H9 (cell line): ENCODE measurements at regions not wholly inside any gene's neighbourhood (a gene's known extent, or its start where the extent isn't known, plus 50 kb on each side); places are given as distances from the start of the nearest gene placed in this dataset.

Source experiments
- DNase-seq: peaks from one replicate; pipeline ENCODE4 v3.0.0-alpha.2; 2017
- H2AFZ ChIP-seq: one replicate; pipeline ENCODE4 v1.6.1; 2013; ENCODE audit warnings: mild to moderate bottlenecking, low read length, control low read depth, moderate library complexity
- H2AK5ac ChIP-seq: 2 replicates; pipeline ENCODE4 v1.6.1; 2013; ENCODE audit warnings: low read length, control low read depth, mixed read lengths; ENCODE audit not compliant: insufficient read length
- H2BK120ac ChIP-seq: one replicate; pipeline ENCODE4 v1.6.1; 2013; ENCODE audit warnings: low read depth, mild to moderate bottlenecking, low read length, control low read depth, inconsistent platforms; ENCODE audit not compliant: poor library complexity, severe bottlenecking
- H2BK12ac ChIP-seq: 2 replicates; pipeline ENCODE4 v1.6.1; 2013; ENCODE audit warnings: low read length, control low read depth, mixed read lengths, low read depth; ENCODE audit not compliant: insufficient read length
- H2BK15ac ChIP-seq: 2 replicates; pipeline ENCODE4 v1.6.1; 2013; ENCODE audit warnings: low read depth, low read length, control low read depth
- H2BK20ac ChIP-seq: one replicate; pipeline ENCODE4 v1.6.1; 2013; ENCODE audit warnings: low read depth, mild to moderate bottlenecking, low read length, control low read depth, inconsistent platforms; ENCODE audit not compliant: poor library complexity, severe bottlenecking
- H2BK5ac ChIP-seq: 2 replicates; pipeline ENCODE4 v1.6.1; 2013; ENCODE audit warnings: low read length, control low read depth, mixed read lengths; ENCODE audit not compliant: insufficient read length
- H3K14ac ChIP-seq: 2 replicates; pipeline ENCODE4 v1.6.1; 2013; ENCODE audit warnings: low read length, control low read depth; ENCODE audit not compliant: insufficient read depth
- H3K18ac ChIP-seq: 2 replicates; pipeline ENCODE4 v1.6.1; 2013; ENCODE audit warnings: low read depth, mild to moderate bottlenecking, mixed read lengths, low read length, control low read depth; ENCODE audit not compliant: insufficient read length
- H3K23ac ChIP-seq: 2 replicates; pipeline ENCODE4 v1.6.1; 2013; ENCODE audit warnings: low read length, control low read depth, mixed read lengths, low read depth; ENCODE audit not compliant: insufficient read length
- H3K23me2 ChIP-seq: 2 replicates; pipeline ENCODE4 v1.6.1; 2013; ENCODE audit warnings: low read depth, mild to moderate bottlenecking, mixed read lengths, low read length, control low read depth; ENCODE audit not compliant: insufficient read length, poor library complexity, severe bottlenecking
- H3K27ac ChIP-seq: 2 replicates; pipeline ENCODE4 v1.5.1; 2013; ENCODE audit warnings: low read length, control low read depth, mixed read lengths, low read depth; ENCODE audit not compliant: insufficient read length
- H3K27me3 ChIP-seq: 2 replicates; pipeline ENCODE4 v1.6.1; 2013; ENCODE audit warnings: low read length, control low read depth, inconsistent platforms; ENCODE audit not compliant: insufficient read depth
- H3K4ac ChIP-seq: 2 replicates; pipeline ENCODE4 v1.6.1; 2013; ENCODE audit warnings: low read depth, mild to moderate bottlenecking, control low read depth, inconsistent platforms, low read length, moderate library complexity
- H3K4me1 ChIP-seq: 2 replicates; pipeline ENCODE4 v1.6.1; 2013; ENCODE audit warnings: low read length, control low read depth, inconsistent platforms; ENCODE audit not compliant: insufficient read depth
- H3K4me2 ChIP-seq: 2 replicates; pipeline ENCODE4 v1.6.1; 2013; ENCODE audit warnings: low read length, control low read depth, mixed read lengths; ENCODE audit not compliant: insufficient read length, insufficient read depth
- H3K56ac ChIP-seq: 2 replicates; pipeline ENCODE4 v1.6.1; 2013; ENCODE audit warnings: low read depth, mild to moderate bottlenecking, mixed read lengths, low read length, control low read depth; ENCODE audit not compliant: insufficient read length
- H3K79me1 ChIP-seq: 2 replicates; pipeline ENCODE4 v1.6.1; 2013; ENCODE audit warnings: low read depth, mild to moderate bottlenecking, moderate library complexity, low read length, control low read depth, inconsistent platforms; ENCODE audit not compliant: insufficient read depth, poor library complexity, severe bottlenecking
- H3K79me2 ChIP-seq: 2 replicates; pipeline ENCODE4 v1.6.1; 2013; ENCODE audit warnings: low read length, control low read depth, inconsistent platforms; ENCODE audit not compliant: insufficient read depth
- H3K9ac ChIP-seq: 2 replicates; pipeline ENCODE4 v1.6.1; 2013; ENCODE audit warnings: low read length, control low read depth, mixed read lengths; ENCODE audit not compliant: insufficient read length; ENCODE audit errors: extremely low read depth
- H3K9me3 ChIP-seq: one replicate; pipeline ENCODE4 v1.6.1; 2013; ENCODE audit warnings: low read depth, low read length, inconsistent platforms; ENCODE audit not compliant: control insufficient read depth
- H3T11ph ChIP-seq: one replicate; pipeline ENCODE4 v1.6.1; 2013; ENCODE audit warnings: mild to moderate bottlenecking, low read length, control low read depth, inconsistent platforms
- H4K20me1 ChIP-seq: one replicate; pipeline ENCODE4 v1.6.1; 2013; ENCODE audit not compliant: control insufficient read depth, insufficient read length, insufficient read depth
- H4K5ac ChIP-seq: 2 replicates; pipeline ENCODE4 v1.6.1; 2013; ENCODE audit warnings: low read depth, mild to moderate bottlenecking, mixed read lengths, low read length, control low read depth; ENCODE audit not compliant: insufficient read length
- H4K8ac ChIP-seq: replicated peaks from 2 replicates; pipeline ENCODE4 v1.6.1; 2013; ENCODE audit warnings: low read length, control low read depth, mixed read lengths, low read depth; ENCODE audit not compliant: insufficient read length
- H4K91ac ChIP-seq: 2 replicates; pipeline ENCODE4 v1.6.1; 2013; ENCODE audit warnings: low read depth, mild to moderate bottlenecking, moderate library complexity, mixed read lengths, low read length, control low read depth; ENCODE audit not compliant: insufficient read length
- H3K27ac Mint-ChIP-seq, 3 experiments: 2 replicates in 2 of 3; 3 replicates in 1 of 3; pipeline ENCODE4 v1.8.0; 2020 to 2021; ENCODE audit warnings: mixed read lengths in 3 of 3, mild to moderate bottlenecking in 1 of 3, moderate library complexity in 1 of 3
- H3K27me3 Mint-ChIP-seq: 2 replicates; pipeline ENCODE4 v1.8.0; 2021; ENCODE audit warnings: low read depth, mild to moderate bottlenecking, moderate library complexity, mixed read lengths
- H3K36me3 Mint-ChIP-seq, 3 experiments: 2 replicates in 2 of 3; 3 replicates in 1 of 3; pipeline ENCODE4 v1.8.0; 2020 to 2021; ENCODE audit warnings: low read depth in 3 of 3, mixed read lengths in 3 of 3; ENCODE audit not compliant: insufficient read depth in 1 of 3
- H3K4me1 Mint-ChIP-seq, 2 experiments: 2 replicates each; pipeline ENCODE4 v1.8.0; 2020; ENCODE audit warnings: mixed read lengths in 2 of 2
- H3K4me3 Mint-ChIP-seq, 2 experiments: 2 replicates in 1 of 2; 3 replicates in 1 of 2; pipeline ENCODE4 v1.8.0; 2020 to 2021; ENCODE audit warnings: mild to moderate bottlenecking in 2 of 2, mixed read lengths in 2 of 2, moderate library complexity in 1 of 2
- H3K9me3 Mint-ChIP-seq, 2 experiments: 2 replicates in 1 of 2; 3 replicates in 1 of 2; pipeline ENCODE4 v1.8.0; 2020; ENCODE audit warnings: mild to moderate bottlenecking in 2 of 2, mixed read lengths in 2 of 2, moderate library complexity in 1 of 2
- CTCF ChIP-seq: fragments of 200-600 bp; sonication (generic); conservative IDR thresholded peaks from 3 replicates; pipeline ENCODE4 v1.8.0; 2021; ENCODE audit warnings: antibody characterized with exemption, mild to moderate bottlenecking

DNA sequence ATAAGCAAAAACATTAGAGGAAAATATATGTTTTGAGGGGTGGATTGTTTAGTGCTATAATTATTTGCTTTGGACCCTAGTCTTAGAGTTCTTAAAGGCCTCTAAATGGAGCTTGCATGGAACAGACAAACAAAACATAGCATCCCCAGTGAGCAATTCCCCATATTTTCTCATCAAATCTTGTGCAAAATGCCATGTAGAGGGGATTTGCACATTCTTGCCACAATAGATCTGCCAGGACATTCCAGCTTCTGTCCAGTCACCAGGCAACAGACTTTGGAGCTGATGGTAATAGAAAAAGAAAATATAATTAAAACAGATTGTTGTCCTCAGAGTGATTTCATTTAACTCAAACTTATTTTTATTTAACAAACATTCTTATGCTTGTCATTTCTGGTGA, 360.3 kb upstream of the PDGFD start:
- no peak overlapping the region for H3T11ph ChIP-seq
- DNase-seq: no peak
- H3K23me2 ChIP-seq: no peaks in the 10 kb centered on the region
- H3K79me1 ChIP-seq: no peaks in the 10 kb centered on the region
- H4K91ac ChIP-seq: no peak overlapping the region
- no peak overlapping the region for H2BK20ac ChIP-seq
- no peaks in the 10 kb centered on the region for H3K9me3 ChIP-seq
- no peak overlapping the region for H3K18ac ChIP-seq
- no peak overlapping the region for H3K9ac ChIP-seq
- H3K23ac ChIP-seq: no peak overlapping the region
- TF ChIP-seq CTCF: no peak
- no peak overlapping the region for H2BK12ac ChIP-seq
- no peak overlapping the region for H2AK5ac ChIP-seq
- H3K27ac ChIP-seq: no peak overlapping the region
- H3K9me3 Mint-ChIP-seq: no peaks in the 10 kb centered on the region
- no peaks in the 10 kb centered on the region for H3K27me3 Mint-ChIP-seq
- H2BK5ac ChIP-seq: no peak overlapping the region
- H3K79me2 ChIP-seq: no peaks in the 10 kb centered on the region
- no peaks in the 10 kb centered on the region for H4K20me1 ChIP-seq
- H3K56ac ChIP-seq: no peak overlapping the region
- no peak overlapping the region for H2AFZ ChIP-seq
- H3K4me2 ChIP-seq: no peak overlapping the region
- no peaks in the 10 kb centered on the region for H3K4me1 ChIP-seq
- no peaks in the 10 kb centered on the region for H3K4me1 Mint-ChIP-seq
- H4K5ac ChIP-seq: no peak overlapping the region
- H2BK15ac ChIP-seq: no peak overlapping the region
- H2BK120ac ChIP-seq: no peak overlapping the region
- no peak overlapping the region for H3K27ac Mint-ChIP-seq
- H3K4me3 Mint-ChIP-seq: no peak overlapping the region
- no peak overlapping the region for H4K8ac ChIP-seq
- H3K14ac ChIP-seq: no peak overlapping the region
- H3K36me3 Mint-ChIP-seq: no peaks in the 10 kb centered on the region
- H3K4ac ChIP-seq: no peak overlapping the region
- no peaks in the 10 kb centered on the region for H3K27me3 ChIP-seq
